Effector CD8-positive, alpha-beta T cell (primary cell): ENCODE measurements at regions not wholly inside any gene's neighbourhood (a gene's known extent, or its start where the extent isn't known, plus 50 kb on each side); places are given as distances from the start of the nearest gene placed in this dataset.

Experiments used
- DNase-seq: peaks from one replicate; lab custom pipeline; 2025; lab: John Stamatoyannopoulos, UW

DNA sequence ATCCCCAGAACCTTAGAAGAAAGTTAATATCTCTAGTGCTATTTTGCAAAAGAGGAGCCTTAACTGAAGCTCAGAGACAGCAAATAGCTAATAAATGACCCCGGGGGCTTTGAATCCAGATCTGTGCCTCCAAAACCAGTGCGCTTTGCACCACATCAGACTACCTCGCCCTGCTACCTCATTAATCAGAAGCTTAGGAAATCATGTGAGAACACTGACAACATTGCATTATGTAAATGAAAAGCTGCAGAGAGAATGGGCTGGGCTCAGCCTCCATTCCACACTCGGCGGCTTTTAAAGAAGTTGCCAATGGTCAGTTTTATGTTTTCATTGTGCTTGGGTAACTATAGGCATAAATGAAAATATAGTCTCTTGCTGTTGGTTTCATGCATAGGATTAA is 54.0 kb upstream of the STMND1 start:
- DNase-seq = no peak

DNA sequence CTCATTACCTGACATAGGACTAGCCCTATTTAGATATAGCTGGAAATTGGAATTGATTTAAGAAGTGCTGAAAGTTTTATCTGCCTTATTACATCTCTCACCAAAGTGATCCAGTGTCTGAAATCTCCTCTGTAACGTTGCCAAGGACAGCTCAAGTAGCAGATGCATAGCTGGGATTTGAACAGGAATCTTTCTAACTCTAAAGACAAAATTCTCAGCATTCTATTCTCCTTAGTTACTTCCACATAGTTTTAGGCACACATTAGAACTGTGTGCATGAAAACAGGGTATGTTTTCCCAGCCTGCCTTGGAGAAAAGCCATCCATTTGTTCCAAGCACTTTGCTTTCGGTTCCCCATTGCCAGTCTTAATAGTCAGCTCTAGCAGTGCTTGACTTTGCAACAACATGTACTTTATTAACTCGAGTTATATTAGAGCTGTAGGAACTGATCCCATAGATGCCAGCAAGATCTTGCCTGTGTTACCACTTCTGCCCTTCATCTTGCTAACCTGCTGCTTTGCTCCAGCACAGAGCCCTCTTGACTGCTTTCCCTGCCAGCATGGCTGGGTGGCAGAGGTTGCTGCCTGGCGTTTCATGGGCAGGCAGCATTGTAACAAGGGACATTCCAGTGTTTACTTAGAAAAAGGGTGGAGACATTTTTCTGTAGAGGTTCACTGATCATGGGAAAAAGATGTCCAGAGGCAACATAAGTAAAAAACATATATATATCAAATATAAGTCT is 56.1 kb upstream of the STMND1 start:
- DNase-seq = no peak

DNA sequence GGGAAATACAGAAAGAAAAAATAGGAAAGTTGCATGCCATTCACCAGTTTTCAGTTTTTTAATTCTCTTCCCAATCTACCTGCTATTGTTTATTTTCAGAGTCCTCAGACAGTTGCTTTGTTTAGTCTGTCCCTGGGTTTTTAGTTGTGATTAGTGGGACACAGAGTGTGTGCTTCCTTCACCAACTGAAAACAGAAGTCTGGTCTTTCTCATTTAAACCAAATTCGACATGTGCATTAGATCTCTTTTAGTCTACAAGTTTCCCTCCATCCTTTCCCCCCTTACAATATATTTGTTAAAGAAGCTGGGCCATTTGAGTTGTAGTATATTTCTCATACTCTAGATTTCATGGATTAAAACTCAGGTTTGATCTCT is 58.7 kb upstream of the STMND1 start:
- no peak for DNase-seq

DNA sequence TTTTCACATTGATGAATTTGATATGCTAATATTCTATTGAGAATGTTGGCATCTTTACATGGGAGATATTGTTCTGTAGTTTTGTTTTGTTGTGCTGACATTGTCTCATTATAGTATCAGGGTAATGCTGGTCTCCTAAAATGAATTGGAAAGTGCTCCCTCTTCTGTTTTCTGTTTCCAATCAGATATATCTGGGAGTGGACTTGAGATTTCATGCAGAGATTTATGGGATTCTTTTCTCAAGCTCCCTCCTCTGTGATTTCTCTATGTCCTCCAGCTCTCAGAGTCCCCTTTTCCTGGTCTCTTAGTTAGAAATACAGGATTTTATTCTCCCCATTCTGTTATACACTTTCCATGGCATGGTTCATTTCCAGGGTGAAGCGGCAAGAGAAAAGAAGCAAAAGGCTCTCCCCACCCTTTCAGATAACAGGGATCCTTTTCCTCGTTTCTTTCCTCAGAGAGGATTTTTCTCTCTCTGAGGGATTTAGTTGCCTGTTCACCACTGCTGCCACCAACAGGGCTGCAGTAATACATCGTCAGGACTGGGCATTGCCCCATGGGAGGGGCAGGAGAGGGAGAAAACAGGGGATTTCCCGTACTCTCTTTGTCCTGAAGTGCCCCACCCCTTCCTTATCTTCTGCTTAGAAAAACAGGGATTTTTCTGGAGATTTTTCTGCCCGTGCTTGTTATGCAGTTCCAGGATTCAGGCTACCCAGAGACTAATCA is 59.3 kb upstream of the STMND1 start:
- no peak for DNase-seq

DNA sequence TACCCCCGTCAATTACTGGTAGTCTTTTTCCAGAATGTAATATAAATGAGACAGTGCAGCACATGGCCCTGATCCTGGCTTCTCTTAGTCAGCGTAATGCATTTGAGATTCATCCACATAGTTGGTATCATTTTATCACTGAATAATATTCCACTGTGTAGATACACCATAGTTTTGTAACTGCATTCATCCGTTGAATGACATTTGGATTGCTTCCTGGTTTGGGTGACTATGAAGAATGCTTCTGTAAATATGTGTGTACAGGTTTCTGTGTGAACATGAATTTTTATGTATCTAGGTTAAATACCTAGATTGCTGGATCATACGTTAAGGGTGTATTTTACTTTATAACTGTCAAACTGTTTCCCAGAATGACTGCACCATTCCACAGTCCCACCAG is 62.6 kb upstream of the STMND1 start:
- no peak for DNase-seq

DNA sequence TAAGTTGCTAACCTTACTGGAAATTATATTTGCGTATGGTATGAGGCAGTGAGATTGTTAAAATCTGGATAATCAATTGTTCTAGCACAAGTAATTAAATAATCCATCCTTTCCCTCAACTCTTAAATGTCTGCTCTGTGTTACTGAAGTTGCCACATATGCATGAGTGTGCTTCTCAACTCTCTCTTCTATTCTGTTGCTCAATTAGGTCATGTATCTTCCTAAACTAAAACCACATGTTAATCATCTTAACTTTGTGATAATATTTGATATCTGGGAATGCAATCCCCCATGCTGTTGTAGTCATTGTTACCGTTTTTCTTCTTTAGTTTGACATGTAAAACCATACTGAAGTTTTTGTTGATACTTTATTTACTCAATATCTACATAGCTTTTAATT is 63.5 kb upstream of the STMND1 start:
- no peak for DNase-seq

DNA sequence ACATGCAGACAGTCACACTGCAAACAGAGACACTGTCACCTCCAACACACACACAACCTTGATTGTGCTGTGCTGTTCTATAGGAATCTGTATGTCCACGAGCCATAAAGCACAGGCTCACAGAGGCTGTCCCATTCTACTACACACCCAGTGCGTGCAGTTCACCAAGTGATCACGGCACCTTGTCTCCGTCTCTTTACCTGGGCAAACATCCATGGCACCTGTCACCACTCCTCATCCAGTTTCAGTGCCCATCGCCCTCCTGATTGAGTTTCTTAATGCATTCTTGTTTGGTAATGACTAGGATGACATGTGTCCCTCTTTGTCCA is 65.8 kb upstream of the STMND1 start:
- DNase-seq = no peak

DNA sequence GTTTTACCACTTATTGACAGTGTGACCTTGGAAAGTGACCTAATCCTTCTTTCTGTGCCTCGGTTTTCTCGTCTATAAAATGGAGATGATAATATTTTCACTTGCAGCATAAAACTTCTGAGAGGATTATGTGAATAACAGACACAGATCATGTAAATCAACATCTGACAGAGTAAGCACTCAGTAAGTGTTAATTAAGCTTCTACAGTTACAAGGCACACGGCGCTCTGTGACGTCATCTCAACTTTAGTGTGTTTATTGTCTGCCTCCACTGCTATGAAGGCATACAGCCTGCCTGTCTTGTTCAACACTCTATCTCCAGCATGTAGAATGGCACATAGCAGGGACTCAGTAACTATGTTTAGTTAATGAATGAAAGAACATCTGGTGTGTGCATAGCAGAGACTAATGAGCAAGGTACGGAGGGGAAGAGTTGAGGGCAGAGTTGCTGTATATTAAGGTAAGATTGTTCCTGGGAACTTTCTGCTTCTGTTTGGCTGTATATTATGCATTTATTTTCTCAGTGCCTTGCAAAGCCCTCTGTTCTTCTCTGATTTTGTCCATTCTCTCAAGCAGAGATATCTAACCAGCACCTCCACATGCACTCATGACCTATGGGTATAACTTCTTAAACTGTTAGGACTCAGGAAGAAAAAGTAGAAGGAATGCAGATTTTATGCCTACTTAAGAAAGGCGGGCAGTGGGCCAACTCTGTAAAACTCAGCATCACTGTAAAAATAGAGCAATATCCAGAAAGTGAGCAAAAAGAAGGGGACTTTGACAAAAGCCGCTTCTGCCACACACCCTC is 66.4 kb upstream of the STMND1 start:
- DNase-seq = no peak

DNA sequence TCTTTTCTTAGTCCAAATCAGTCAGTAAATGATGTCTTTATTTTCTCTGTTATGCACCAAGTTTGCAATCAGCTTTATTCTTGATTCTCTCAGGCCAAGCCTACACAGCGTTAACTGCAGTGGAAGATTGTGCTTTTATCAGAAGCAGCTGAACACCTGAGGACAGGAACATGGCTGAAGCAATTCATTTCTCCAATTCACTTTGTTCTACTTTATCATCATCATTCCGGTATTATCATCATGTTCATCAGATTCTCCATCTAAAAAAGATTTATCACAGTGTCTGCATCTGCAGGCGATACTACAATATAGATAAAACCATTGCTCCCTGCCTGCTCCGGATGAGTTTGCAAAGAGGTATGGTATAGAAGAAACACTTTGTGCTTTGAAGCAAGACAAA is 68.1 kb upstream of the STMND1 start:
- DNase-seq = no peak

DNA sequence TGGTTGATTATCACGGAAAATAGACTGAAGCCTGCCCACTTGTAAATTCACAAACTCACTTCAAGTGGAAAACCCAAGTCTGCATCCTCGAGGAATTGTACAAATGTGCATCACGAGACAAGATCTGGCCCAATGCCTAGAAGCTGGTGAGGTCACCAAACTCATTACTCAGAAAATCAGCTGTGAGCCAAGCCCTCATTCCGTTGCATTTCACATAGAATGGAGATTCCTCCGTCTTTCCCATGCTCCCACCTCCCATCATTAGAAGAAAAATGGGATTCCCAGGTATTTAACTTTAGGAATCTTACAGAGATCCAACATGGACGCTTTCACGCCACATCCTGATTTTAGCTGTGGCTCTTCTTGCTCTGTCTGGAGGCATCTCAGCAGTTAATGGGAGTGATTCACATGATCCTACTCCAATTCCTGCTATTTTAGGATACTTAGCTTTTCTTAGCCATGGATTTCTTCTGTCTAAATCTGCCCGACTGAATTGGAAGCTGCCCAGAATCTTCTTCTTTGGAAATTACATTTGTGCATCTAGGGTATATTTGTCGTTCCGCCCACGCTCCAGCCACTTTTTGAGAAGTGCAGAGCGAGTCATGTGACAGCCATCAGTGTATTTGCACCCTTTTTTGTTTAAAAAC is 68.7 kb upstream of the STMND1 start:
- DNase-seq = no peak

DNA sequence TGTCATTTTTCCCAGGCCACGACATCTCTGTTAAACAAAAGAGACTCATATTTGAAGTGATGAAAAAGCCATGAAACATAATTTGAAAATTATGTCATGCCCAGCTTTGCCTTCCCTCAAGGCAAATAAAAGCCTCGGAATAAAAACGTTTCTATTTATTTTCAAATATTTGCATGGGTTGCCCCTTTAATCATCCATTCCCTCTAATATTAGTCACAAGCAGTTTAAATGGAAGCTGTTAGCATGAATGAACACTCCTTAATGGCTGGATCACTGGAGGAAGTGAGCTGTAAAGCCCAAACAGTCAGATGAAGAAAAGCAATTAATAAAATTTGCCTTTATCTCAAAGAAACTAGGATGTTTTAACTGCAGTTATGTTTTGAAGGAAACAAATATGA is 69.3 kb upstream of the STMND1 start:
- DNase-seq = no peak

DNA sequence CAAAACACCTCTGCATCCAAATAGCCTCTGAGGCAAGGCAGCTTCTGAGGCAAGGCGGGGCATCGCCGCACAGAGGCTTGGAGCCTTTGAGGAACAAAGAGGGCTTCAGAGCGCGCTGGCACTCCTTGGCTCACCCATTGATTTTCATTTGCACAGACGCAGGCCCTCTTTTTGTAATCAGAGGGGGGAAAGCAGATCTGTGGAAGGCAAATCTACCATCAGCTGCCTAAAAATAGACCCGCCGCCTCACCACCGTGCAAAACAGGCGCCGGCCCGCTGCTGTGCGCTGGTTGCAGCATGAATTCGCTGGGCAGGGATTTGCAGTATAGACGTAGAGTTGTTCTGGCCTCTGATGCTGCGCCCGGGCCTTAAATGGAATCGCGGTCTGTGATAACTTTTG is 69.9 kb upstream of the STMND1 start:
- DNase-seq = no peak

DNA sequence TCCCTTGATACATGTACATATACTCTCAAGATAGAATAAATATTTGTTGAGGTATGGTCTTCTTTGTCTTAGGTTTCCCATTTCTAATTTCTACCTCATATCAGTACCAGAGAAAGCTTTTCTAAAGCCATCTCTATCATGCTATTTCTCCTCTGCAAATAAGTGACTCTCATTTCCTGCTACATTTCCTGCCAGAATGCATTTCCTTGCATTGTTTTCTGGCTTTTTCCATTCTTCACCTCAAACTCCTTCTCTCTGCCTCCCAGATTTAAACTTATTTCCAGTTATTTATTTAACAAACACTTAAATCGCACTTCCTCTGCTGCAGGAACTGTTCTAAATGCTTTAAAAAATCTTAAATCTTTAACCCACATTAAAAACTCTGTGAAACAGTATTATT is 74.4 kb upstream of the STMND1 start:
- DNase-seq = no peak

DNA sequence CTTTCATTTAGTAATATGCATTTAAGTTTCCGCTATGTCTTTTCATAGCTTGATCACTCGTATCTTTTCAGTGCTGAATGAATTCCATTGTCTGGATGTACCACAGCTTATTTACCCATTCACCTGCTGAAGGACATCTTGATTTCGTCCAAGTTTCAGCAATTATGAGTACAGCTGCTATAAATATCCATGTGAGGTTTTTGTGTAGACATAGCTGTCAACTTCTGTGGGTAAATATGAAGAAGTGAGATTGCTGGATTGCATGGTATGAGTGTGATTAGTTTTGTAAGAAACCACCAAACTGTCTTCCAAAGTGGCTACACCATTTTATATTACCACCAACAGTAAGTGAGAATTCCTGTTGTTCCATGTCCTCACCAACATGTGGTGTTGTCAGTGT is 79.2 kb upstream of the STMND1 start:
- no peak for DNase-seq

DNA sequence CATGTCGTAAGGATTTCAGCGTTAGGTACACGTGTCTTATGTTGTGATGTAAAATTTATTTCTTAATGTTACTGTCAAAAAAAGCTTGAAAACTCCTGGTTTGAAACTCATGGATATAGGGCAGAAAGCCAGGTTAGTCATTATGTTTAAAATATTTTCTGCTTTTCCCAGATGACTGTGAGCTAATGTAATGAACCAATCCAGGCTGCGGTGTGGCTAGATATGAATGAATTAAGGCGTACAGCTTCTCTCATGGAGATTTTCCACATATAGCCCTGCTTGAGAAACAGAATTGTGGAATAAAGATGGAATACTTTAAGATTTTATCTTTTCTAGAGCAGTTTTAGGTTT is 80.3 kb upstream of the STMND1 start:
- DNase-seq = no peak

DNA sequence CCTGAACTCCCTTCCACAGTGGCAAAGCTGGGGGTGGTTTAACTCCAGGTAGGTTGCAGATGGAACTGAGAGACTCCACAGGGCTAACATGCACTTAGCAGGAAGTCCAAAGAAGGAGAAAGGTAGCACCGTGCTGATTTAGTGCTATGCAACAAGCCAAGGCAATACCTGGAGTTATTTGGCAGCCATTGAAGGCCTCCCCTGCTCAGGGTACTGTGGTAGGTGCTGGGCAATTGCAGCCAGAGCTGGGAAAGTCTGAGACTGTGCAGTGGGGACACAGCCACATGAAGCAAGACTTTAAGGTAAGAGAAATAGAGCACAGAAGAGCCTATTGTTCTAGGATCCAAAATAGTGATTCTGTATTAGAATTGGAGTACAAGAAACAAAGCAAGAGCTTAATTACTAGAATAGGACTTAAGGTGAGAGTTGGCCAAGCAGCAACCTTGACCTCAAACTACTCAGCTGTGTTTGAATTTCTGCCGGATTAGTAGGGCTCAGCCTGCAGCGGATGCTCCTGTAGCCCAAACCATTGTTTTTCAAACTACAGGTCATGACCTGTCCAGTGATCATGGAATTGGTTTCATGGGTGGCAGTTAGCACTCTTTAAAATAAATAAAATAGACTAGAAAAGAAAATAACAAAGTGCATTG is 80.8 kb upstream of the STMND1 start:
- no peak for DNase-seq

DNA sequence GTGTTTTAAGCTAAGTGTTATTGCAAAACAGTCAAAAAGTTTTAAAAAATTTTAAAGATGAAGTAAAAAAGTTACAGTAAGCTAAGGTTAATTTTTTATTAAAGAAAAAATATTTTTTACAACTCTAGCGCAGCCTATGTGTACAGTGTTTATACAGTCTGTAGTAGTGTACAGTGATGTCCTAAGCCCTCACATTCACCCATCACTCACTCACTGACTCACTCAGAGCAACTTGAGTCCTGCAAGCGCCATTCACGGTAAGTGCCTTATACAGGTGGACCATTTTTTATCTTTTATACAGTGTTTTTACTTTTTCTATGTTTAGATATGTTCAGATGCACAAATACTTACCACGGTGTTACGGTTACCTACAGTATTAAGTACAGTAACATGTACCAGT is 83.4 kb upstream of the STMND1 start:
- DNase-seq = no peak

DNA sequence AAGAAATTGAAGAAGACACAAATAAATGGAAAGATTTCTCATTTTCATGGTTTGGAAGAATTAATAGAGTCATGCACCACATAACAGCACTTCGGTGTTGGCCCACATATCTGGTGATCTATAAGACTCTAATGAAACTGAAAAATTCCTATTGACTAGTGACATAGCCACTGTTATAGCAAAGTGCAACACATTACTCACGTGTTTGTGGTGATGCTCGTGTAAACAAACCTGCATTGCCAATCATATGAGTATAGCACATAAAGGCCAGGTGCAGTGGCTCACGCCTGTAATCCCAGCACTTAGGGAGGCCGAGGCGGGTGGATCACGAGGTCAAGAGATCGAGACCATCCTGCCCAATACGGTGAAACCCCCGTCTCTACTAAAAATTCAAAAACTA is 84.4 kb upstream of the STMND1 start:
- no peak for DNase-seq

DNA sequence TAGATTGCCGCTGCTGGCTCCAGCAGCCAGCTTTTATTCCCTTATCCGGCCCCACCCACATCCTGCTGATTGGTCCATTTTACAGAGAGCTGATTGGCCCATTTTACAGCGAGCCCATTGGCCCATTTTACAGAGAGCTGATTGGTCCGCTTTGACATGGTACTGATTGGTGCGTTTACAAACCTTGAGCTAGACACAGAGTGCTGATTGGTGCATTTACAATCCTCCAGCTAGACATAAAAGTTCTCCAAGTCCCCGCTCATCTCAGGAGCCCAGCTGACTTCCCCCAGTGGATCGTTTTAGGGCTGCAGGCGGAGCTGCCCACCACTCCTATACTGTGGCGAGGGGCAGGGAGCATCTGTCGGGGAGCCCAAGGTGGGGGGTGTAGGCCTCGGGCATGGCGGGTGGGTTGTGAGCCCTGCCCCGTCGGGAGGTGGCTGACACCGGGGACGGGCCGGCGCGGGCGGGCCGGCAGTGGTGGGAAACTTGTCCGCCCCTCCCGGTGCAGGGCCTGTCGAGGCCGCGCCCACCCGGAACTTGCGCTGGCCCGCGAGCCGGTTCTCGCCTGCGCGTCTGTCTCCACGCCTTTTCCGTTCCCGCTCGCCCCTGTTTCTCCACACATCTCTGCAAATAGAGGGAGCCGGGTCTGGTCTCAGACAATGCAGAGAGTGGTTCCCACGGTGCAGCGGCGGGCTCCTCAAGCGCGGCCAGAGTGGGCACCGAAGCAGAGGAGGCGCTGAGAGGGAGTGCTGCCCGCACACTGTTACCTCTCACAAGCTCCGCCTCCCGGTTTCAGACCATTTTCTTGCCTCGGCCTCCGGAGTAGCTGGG is 86.1 kb upstream of the STMND1 start:
- no peak for DNase-seq

DNA sequence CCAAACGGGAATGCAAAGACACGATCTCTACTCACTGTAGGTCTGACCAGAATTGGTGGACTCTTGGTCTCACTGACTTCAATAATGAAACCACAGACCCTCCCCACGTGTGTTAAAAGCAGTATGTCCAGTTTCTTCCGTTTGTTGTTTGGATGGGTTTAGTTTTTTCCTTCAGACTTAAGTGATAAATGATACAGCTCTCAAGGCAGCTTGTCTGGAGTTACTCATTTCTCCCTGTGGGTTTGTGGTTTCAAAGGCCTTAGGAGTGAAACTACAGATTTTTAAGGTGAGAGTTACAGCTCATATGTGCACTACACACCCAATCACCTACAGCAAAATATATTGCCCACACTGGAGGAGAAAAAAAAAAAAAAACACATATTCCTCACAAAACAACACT is 86.7 kb upstream of the STMND1 start:
- no peak for DNase-seq

DNA sequence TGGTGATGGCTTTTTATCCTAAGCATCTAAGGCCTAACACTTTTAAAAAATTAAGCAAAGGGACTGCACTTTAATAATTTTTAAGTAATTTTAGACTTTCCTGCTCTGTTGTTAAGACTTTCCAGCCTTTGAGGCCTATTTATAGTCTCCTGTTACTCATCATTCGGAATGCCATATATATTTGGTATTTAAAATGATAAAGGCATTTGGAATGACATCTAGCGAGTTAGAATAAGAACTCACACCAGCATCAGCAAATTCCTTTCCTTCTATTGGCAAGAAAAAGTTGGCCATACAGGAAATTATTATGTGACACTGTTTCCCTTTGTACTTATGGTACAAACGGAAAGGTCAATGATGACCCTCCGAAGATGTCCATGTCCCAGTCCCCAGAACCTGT is 88.1 kb upstream of the STMND1 start:
- DNase-seq = no peak
